Uterus (tissue), 3 donors: ENCODE measurements at regions not wholly inside any gene's neighbourhood (a gene's known extent, or its start where the extent isn't known, plus 50 kb on each side); places are given as distances from the start of the nearest gene placed in this dataset.
"Not testable (repeated sequence)": the region's sequence is repeated elsewhere in the genome, so short reads cannot be mapped to it uniquely, and the experiment has no call there.

ENCODE experiments used
- DNase-seq, 2 donors: peaks; one replicate each; pipeline ENCODE4 v3.0.0-alpha.2; 2019 to 2020
- H3K27ac ChIP-seq, 2 donors: fragments of 200-600 bp; sonication (generic); 1 replicate in 1 of 2; 2 replicates in 1 of 2; pipeline ENCODE4 v1.5.1; 2016 to 2018
- H3K27me3 ChIP-seq, 2 donors: fragments of 200-600 bp; sonication (generic); one replicate each; pipeline ENCODE4 v1.5.1; 2018 to 2019; ENCODE audit warnings: control low read depth in 1 of 2
- H3K36me3 ChIP-seq, 2 donors: fragments of 200-600 bp; sonication (generic); one replicate each; pipeline ENCODE4 v1.5.1; 2019; ENCODE audit warnings: control low read depth in 1 of 2
- H3K4me1 ChIP-seq, 2 donors: fragments of 200-600 bp; sonication (generic); one replicate each; pipeline ENCODE4 v1.5.1; 2018 to 2019; ENCODE audit warnings: control low read depth in 1 of 2
- H3K4me3 ChIP-seq, 2 donors: fragments of 200-600 bp; sonication (generic); 1 replicate in 1 of 2; 2 replicates in 1 of 2; pipeline ENCODE4 v1.5.1; 2018 to 2019; ENCODE audit warnings: mild to moderate bottlenecking in 1 of 2
- H3K9me3 ChIP-seq, 2 donors: fragments of 200-600 bp; sonication (generic); one replicate each; pipeline ENCODE4 v1.5.1; 2019; ENCODE audit warnings: control low read depth in 1 of 2
- POLR2A ChIP-seq, 2 donors: fragments of 450-650 bp; IDR thresholded peaks; one replicate each; pipeline ENCODE4 v1.6.1; 2016; ENCODE audit warnings: antibody characterized with exemption in 2 of 2, mild to moderate bottlenecking in 1 of 2, moderate library complexity in 1 of 2
- intact Hi-C: fragments of 100-400 bp; cut with DNase I; formaldehyde crosslinking; loops from one replicate; pipeline ENCODE4 v1.15.1; 2023; ENCODE audit warnings: low total_unique reads
- TF ChIP-seq, protein P1 (sequence below), 4 experiments: fragments of 200-600 bp in 2 of 4; fragments of 450-650 bp in 2 of 4; sonication (generic) in 2 of 4; IDR thresholded peaks; one replicate each; pipeline ENCODE4 v1.5.1; 2016 to 2019; ENCODE audit warnings: antibody characterized with exemption in 4 of 4, mild to moderate bottlenecking in 2 of 4, moderate library complexity in 1 of 4
- donor health status: DM: yes; HTN: yes; CAD: no.

DNA sequence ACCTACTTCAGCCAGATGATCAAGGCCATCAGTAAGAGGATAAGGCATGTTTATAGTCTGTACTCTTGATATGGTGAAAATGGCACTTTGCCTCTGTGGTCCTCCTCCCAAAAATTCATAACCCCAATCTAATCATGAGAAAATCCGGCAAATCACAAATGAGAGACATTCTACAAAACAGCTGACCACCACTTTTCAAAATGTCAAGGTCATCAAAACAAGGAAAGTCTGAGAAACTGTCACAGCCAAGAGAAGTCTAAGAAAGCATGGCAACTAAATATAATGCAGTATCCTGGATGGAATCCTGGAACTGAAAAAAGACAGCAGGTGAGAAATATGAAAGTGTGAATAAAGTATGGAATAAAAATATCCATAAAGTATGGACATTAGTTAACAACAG is 226.6 kb upstream of the INTU start:
- Histone ChIP-seq H3K27ac (no peak overlapping the region), H3K4me1 (no peaks in the 10 kb centered on the region), H3K4me3 (no peak overlapping the region), H3K9me3 (no peaks in the 10 kb centered on the region), H3K36me3 (no peaks in the 10 kb centered on the region), H3K27me3 (no peaks in the 10 kb centered on the region)
- DNase-seq: no peak
- intact Hi-C loops: no loop called here
- TF ChIP-seq, protein P1, sequence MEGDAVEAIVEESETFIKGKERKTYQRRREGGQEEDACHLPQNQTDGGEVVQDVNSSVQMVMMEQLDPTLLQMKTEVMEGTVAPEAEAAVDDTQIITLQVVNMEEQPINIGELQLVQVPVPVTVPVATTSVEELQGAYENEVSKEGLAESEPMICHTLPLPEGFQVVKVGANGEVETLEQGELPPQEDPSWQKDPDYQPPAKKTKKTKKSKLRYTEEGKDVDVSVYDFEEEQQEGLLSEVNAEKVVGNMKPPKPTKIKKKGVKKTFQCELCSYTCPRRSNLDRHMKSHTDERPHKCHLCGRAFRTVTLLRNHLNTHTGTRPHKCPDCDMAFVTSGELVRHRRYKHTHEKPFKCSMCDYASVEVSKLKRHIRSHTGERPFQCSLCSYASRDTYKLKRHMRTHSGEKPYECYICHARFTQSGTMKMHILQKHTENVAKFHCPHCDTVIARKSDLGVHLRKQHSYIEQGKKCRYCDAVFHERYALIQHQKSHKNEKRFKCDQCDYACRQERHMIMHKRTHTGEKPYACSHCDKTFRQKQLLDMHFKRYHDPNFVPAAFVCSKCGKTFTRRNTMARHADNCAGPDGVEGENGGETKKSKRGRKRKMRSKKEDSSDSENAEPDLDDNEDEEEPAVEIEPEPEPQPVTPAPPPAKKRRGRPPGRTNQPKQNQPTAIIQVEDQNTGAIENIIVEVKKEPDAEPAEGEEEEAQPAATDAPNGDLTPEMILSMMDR (IDR thresholded peaks at IDR 0.05): no peak
- no peak for TF ChIP-seq POLR2A (IDR thresholded peaks at IDR 0.05)

DNA sequence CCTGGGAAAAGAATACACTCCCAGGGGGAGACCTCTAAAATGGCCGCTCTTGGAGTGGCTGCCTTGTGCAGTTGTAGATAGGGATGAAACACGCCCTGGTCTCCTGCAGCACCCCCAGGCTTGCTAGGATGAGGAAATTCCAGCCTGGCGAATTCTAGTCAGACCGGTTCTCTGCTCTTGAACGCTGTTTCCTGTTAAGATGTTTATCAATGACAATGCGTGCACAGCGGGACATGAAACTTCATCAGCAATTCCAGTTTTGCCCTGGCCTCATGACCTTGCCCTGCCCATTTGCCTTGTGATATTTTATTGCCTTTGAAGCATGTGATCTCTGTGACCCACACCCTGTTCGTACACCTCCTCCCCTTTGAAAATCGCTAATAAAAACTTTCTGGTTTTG is 225.2 kb upstream of the INTU start:
- DNase-seq, H3K4me3 ChIP-seq, intact Hi-C loops, H3K4me1 ChIP-seq, H3K36me3 ChIP-seq, H3K27ac ChIP-seq, H3K9me3 ChIP-seq, H3K27me3 ChIP-seq: not testable (repeated sequence)

DNA sequence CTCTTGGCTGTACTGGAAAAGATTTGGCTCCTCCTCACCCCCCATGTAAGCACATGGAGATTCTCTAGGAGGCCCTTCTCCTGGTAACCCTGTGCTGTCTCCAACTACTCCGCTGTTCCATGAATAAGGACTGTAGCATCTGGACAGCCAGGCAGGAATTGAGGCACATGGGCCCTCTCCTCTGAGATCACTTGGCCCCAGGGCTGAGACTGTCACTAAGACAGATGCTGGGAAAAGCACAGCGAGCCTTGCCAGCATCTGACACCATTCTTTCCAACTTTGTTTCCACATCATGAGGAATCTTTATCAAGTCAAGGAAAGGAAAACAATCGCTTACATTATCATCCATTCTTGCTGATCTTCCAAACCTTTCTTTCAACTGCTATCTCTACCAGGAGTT is 222.6 kb upstream of the INTU start:
- intact Hi-C loops: no loop called here
- Histone ChIP-seq H3K27me3 (no peaks in the 10 kb centered on the region), H3K9me3 (no peaks in the 10 kb centered on the region), H3K27ac (no peak overlapping the region), H3K4me3 (no peak overlapping the region), H3K4me1 (no peaks in the 10 kb centered on the region), H3K36me3 (no peaks in the 10 kb centered on the region)
- TF ChIP-seq, protein P1 (IDR thresholded peaks at IDR 0.05): no peak
- TF ChIP-seq POLR2A (IDR thresholded peaks at IDR 0.05): no peak
- no peak for DNase-seq

DNA sequence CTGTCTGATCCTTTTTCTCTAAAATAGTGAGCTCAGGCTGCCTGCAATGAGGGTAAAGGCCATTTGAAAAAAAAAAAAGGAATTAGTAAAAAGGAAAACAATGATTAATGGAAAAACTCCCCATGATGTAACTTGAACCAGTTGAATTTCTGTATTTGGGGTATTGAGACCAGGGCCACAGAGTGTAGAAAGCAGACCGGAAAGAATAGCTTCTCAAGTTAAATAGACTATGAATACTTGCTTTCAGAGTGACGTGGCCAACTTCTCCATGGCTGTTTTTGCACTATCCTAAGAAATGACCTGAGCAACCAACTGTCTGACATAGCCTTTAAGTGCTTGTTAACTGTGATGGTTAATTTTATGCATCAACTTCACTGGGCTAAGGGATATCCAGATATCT is 222.1 kb upstream of the INTU start:
- no peaks in the 10 kb centered on the region for H3K9me3 ChIP-seq
- H3K4me3 ChIP-seq: no peak overlapping the region
- no peaks in the 10 kb centered on the region for H3K36me3 ChIP-seq
- DNase-seq: no peak
- no peaks in the 10 kb centered on the region for H3K27me3 ChIP-seq
- H3K27ac ChIP-seq: no peak overlapping the region
- H3K4me1 ChIP-seq: no peaks in the 10 kb centered on the region
- intact Hi-C loops: no loop called here
- TF ChIP-seq POLR2A (IDR thresholded peaks at IDR 0.05): no peak
- TF ChIP-seq, protein P1 (IDR thresholded peaks at IDR 0.05): no peak

DNA sequence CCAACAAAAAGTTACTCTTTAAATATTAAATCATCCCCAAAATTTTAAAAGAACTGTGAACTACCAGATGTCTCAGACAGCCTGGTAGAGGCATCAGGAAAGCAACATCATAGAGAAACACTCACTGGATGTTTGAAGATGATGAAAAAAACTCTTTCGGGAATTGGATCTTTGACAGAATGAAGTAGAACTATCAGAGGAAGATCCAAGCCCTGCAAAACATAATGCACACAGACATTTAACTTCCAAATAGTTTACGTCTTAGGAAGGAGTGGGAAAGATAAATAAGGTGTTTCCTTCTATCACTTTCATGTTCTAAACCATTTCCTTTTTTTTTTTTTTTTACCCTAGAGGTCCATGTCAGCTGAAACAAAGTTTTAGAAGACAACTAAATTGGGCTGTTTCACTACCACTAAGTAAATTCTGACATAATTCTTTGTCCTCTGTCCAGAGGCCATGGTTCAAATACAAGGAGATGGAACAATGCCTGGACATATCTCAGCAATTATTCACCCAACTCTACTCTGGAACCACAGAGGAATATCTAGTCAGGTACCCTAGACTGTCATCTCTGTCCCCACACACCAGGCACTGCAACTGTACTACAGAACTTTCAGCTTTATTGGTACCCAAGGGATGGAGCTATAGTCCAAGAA is 217.7 kb upstream of the INTU start:
- Histone ChIP-seq H3K27ac (no peak overlapping the region), H3K36me3 (no peaks in the 10 kb centered on the region), H3K4me3 (no peak overlapping the region), H3K27me3 (no peaks in the 10 kb centered on the region), H3K9me3 (no peaks in the 10 kb centered on the region), H3K4me1 (no peaks in the 10 kb centered on the region)
- TF ChIP-seq POLR2A (IDR thresholded peaks at IDR 0.05): no peak
- TF ChIP-seq, protein P1 (IDR thresholded peaks at IDR 0.05): no peak
- no peak for DNase-seq
- intact Hi-C loops: no loop called here

DNA sequence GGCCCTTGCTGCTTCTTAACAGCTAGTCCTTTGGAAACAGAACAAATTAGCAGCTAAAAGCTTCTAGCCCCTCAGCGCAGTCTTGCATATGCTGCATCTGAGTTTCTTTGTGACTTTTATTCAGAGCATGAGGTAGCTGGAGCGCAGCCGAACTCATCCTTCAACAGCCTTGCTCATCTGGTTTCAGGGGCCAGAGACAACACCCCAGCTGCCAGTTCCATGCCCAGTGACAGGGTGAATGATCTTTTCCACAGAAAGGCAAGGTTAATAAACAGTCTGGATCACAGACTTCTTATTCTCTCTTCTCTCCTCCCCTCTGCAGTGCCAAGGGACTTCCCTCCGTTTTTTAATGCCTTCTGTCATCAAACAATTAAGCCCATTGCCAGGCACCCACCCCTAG is 216.6 kb upstream of the INTU start:
- intact Hi-C loops: no loop called here
- H3K9me3 ChIP-seq: no peaks in the 10 kb centered on the region
- no peak overlapping the region for H3K4me3 ChIP-seq
- no peak for DNase-seq
- no peaks in the 10 kb centered on the region for H3K4me1 ChIP-seq
- no peak overlapping the region for H3K27ac ChIP-seq
- H3K36me3 ChIP-seq: no peaks in the 10 kb centered on the region
- no peaks in the 10 kb centered on the region for H3K27me3 ChIP-seq
- TF ChIP-seq, protein P1 (IDR thresholded peaks at IDR 0.05): no peak
- TF ChIP-seq POLR2A (IDR thresholded peaks at IDR 0.05): no peak
